DND-41 (cell line): ENCODE measurements at regions not wholly inside any gene's neighbourhood (a gene's known extent, or its start where the extent isn't known, plus 50 kb on each side); places are given as distances from the start of the nearest gene placed in this dataset.

Source experiments
- ATAC-seq: fragments of 200-7000 bp; cut with Tn5 transposase; 3 replicates; pipeline ENCODE4 v1.9.1; 2021; ENCODE audit warnings: low read depth; ENCODE audit not compliant: insufficient read depth
- DNase-seq: peaks from one replicate; pipeline ENCODE4 v3.0.0-alpha.2; 2020
- H2AFZ ChIP-seq: 2 replicates; pipeline ENCODE4 v1.6.0; 2012; ENCODE audit warnings: low read depth, low read length
- H3K27ac ChIP-seq: 2 replicates; pipeline ENCODE4 v1.5.1; 2012; ENCODE audit warnings: low read length, inconsistent platforms
- H3K27me3 ChIP-seq: fragments of 200-600 bp; sonication (generic); 2 replicates; pipeline ENCODE4 v1.6.0; 2012; ENCODE audit warnings: low read length, mild to moderate bottlenecking, inconsistent platforms; ENCODE audit not compliant: insufficient read depth, poor library complexity
- H3K36me3 ChIP-seq: 2 replicates; pipeline ENCODE4 v1.5.1; 2012; ENCODE audit warnings: low read length, inconsistent platforms; ENCODE audit not compliant: insufficient read depth
- H3K4me1 ChIP-seq: 2 replicates; pipeline ENCODE4 v1.5.1; 2012; ENCODE audit warnings: mild to moderate bottlenecking, low read length; ENCODE audit not compliant: insufficient read depth
- H3K4me2 ChIP-seq: 2 replicates; pipeline ENCODE4 v1.6.0; 2012; ENCODE audit warnings: mild to moderate bottlenecking, moderate library complexity, low read length, inconsistent platforms; ENCODE audit not compliant: insufficient read depth
- H3K4me3 ChIP-seq, 2 experiments: fragments of 200-600 bp in 1 of 2; shearing (Covaris generic) in 1 of 2; 2 replicates each; pipeline ENCODE4 v1.5.1; 2012 to 2016; ENCODE audit warnings: inconsistent platforms in 2 of 2, low read length in 2 of 2, mild to moderate bottlenecking in 2 of 2, low read depth in 1 of 2, moderate library complexity in 1 of 2
- H3K79me2 ChIP-seq: 2 replicates; pipeline ENCODE4 v1.6.0; 2012; ENCODE audit warnings: low read length, inconsistent platforms; ENCODE audit not compliant: insufficient read depth
- H3K9ac ChIP-seq: 2 replicates; pipeline ENCODE4 v1.6.0; 2012; ENCODE audit warnings: low read depth, mild to moderate bottlenecking, inconsistent platforms, low read length, moderate library complexity
- H3K9me3 ChIP-seq: 2 replicates; pipeline ENCODE4 v1.5.1; 2012; ENCODE audit warnings: low read length, moderate library complexity, mild to moderate bottlenecking, inconsistent platforms; ENCODE audit not compliant: insufficient read depth, severe bottlenecking
- H4K20me1 ChIP-seq: 2 replicates; pipeline ENCODE4 v1.6.0; 2012; ENCODE audit warnings: low read length; ENCODE audit not compliant: insufficient read depth
- CTCF ChIP-seq: IDR thresholded peaks from 2 replicates; pipeline ENCODE4 v1.5.1; 2012; ENCODE audit warnings: borderline replicate concordance, low read length, moderate library complexity, mild to moderate bottlenecking; ENCODE audit not compliant: poor library complexity, severe bottlenecking; ENCODE audit errors: extremely low read depth
- EZH2 ChIP-seq: IDR thresholded peaks from 3 replicates; pipeline ENCODE4 v1.6.1; 2012; ENCODE audit warnings: borderline replicate concordance, low read depth, mild to moderate bottlenecking, moderate library complexity, low read length, inconsistent platforms; ENCODE audit not compliant: severe bottlenecking

GRCh38 chr6:82629921-82630320 lies 266.3 kb downstream of the TPBG start:
- Histone ChIP-seq H3K4me3 (no peak overlapping the region), H3K9me3 (no peaks in the 10 kb centered on the region), H3K27me3 (no peaks in the 10 kb centered on the region), H3K27ac (no peak overlapping the region), H3K4me1 (no peaks in the 10 kb centered on the region), H3K4me2 (no peak overlapping the region), H3K9ac (no peak overlapping the region), H2AFZ (no peak overlapping the region), H3K36me3 (no peaks in the 10 kb centered on the region), H3K79me2 (no peaks in the 10 kb centered on the region), H4K20me1 (no peaks in the 10 kb centered on the region)
- ATAC-seq (no peak), DNase-seq (no peak)
- TF ChIP-seq CTCF (no peak), EZH2 (no peak)

GRCh38 chr6:82641677-82642076 lies 278.1 kb downstream of the TPBG start:
- Histone ChIP-seq H2AFZ (no peak overlapping the region), H3K4me2 (no peak overlapping the region), H3K4me1 (no peaks in the 10 kb centered on the region), H3K9me3 (no peaks in the 10 kb centered on the region), H3K27me3 (no peaks in the 10 kb centered on the region), H3K4me3 (no peak overlapping the region), H3K27ac (no peak overlapping the region), H3K9ac (no peak overlapping the region), H3K79me2 (no peaks in the 10 kb centered on the region), H3K36me3 (no peaks in the 10 kb centered on the region), H4K20me1 (no peaks in the 10 kb centered on the region)
- no peak for TF ChIP-seq CTCF
- TF ChIP-seq EZH2: no peak
- ATAC-seq (no peak), DNase-seq (no peak)

GRCh38 chr6:82645536-82646230 lies 282.1 kb downstream of the TPBG start:
- DNase-seq: no peak

More at GRCh38 chr6:82645536-82646230, 282.1 kb downstream of the TPBG start:
- H3K4me1 ChIP-seq: no peaks in the 10 kb centered on the region
- H3K4me3 ChIP-seq: no peak overlapping the region
- no peak overlapping the region for H3K27ac ChIP-seq
- no peak overlapping the region for H3K4me2 ChIP-seq
- no peaks in the 10 kb centered on the region for H3K79me2 ChIP-seq
- H3K36me3 ChIP-seq: no peaks in the 10 kb centered on the region
- no peaks in the 10 kb centered on the region for H3K9me3 ChIP-seq
- no peak for ATAC-seq
- H3K27me3 ChIP-seq: no peaks in the 10 kb centered on the region
- no peak for TF ChIP-seq EZH2
- no peak for TF ChIP-seq CTCF
- no peak overlapping the region for H2AFZ ChIP-seq
- no peaks in the 10 kb centered on the region for H4K20me1 ChIP-seq
- H3K9ac ChIP-seq: no peak overlapping the region
